ENCODE measurements at regions not wholly inside any gene's neighbourhood (a gene's known extent, or its start where the extent isn't known, plus 50 kb on each side); places are given as distances from the start of the nearest gene placed in this dataset.

- TF ChIP-seq CTCF (conservative IDR thresholded peaks at IDR 0.05; ENCODE audit: low read depth): no peak
- CTCF ChIA-PET: no interaction called here
- POLR2A ChIA-PET (ENCODE audit: low non-redundant PET): no interaction called here
- DNase-seq (ENCODE audit: low spot score): no peak
- H3K27ac ChIP-seq: no peak overlapping the region
These were observed 406.3 kb upstream of the BCHE start for GRCh38 chr3:166243511-166243910.

GRCh38 chr3:166223120-166223519 is 385.9 kb upstream of the BCHE start:
- ChIA-PET CTCF (no interaction called here), POLR2A (ENCODE audit: low non-redundant PET) (no interaction called here)
- no peak overlapping the region for H3K27ac ChIP-seq
- DNase-seq (ENCODE audit: low spot score): no peak
- TF ChIP-seq CTCF (conservative IDR thresholded peaks at IDR 0.05; ENCODE audit: low read depth): no peak

- ChIA-PET POLR2A (ENCODE audit: low non-redundant PET) (interaction anchor here (0.6 kb wide), 1 partner anchor 1467 kb away, joined by 3 read pairs; no protein-coding TSS in a partner anchor), CTCF (no interaction called here)
- TF ChIP-seq CTCF (conservative IDR thresholded peaks at IDR 0.05; ENCODE audit: low read depth): no peak
- DNase-seq (ENCODE audit: low spot score): no peak
- H3K27ac ChIP-seq: no peak overlapping the region
These were observed 374.2 kb upstream of the BCHE start for GRCh38 chr3:166211451-166211850.

- no peak for DNase-seq (ENCODE audit: low spot score)
- no peak overlapping the region for H3K27ac ChIP-seq
- TF ChIP-seq CTCF (conservative IDR thresholded peaks at IDR 0.05; ENCODE audit: low read depth): no peak
- ChIA-PET CTCF (no interaction called here), POLR2A (ENCODE audit: low non-redundant PET) (no interaction called here)
These were observed 372.5 kb upstream of the BCHE start for GRCh38 chr3:166209701-166210100.

- no peak overlapping the region for H3K27ac ChIP-seq
- TF ChIP-seq CTCF (conservative IDR thresholded peaks at IDR 0.05; ENCODE audit: low read depth): no peak
- CTCF ChIA-PET: interaction anchor here (0.6 kb wide), 1 partner anchor 87 kb away, joined by 5 read pairs; no protein-coding TSS in a partner anchor
- POLR2A ChIA-PET (ENCODE audit: low non-redundant PET): no interaction called here
- no peak for DNase-seq (ENCODE audit: low spot score)
These were observed 367.9 kb upstream of the BCHE start for GRCh38 chr3:166205158-166205557.

GRCh38 chr3:166201476-166201875 is 364.3 kb upstream of the BCHE start:
- H3K27ac ChIP-seq: no peak overlapping the region
- ChIA-PET CTCF (no interaction called here), POLR2A (ENCODE audit: low non-redundant PET) (no interaction called here)
- no peak for DNase-seq (ENCODE audit: low spot score)
- no peak for TF ChIP-seq CTCF (conservative IDR thresholded peaks at IDR 0.05; ENCODE audit: low read depth)

GRCh38 chr3:166199491-166199890 is 362.3 kb upstream of the BCHE start:
- POLR2A ChIA-PET (ENCODE audit: low non-redundant PET): no interaction called here
- CTCF ChIA-PET: interaction anchor here (0.7 kb wide), 1 partner anchor 63 kb away, joined by 4 read pairs; no protein-coding TSS in a partner anchor
- TF ChIP-seq CTCF (conservative IDR thresholded peaks at IDR 0.05; ENCODE audit: low read depth): no peak
- H3K27ac ChIP-seq: no peak overlapping the region
- no peak for DNase-seq (ENCODE audit: low spot score)

Measured in RWPE1 (cell line).